Kidney glomerular epithelial cell (primary cell): ENCODE measurements at regions not wholly inside any gene's neighbourhood (a gene's known extent, or its start where the extent isn't known, plus 50 kb on each side); places are given as distances from the start of the nearest gene placed in this dataset.
"Not testable (repeated sequence)": the region's sequence is repeated elsewhere in the genome, so short reads cannot be mapped to it uniquely, and the experiment has no call there.

Source experiments
- DNase-seq: peaks from one replicate; lab custom pipeline; 2025; lab: John Stamatoyannopoulos, UW

DNA sequence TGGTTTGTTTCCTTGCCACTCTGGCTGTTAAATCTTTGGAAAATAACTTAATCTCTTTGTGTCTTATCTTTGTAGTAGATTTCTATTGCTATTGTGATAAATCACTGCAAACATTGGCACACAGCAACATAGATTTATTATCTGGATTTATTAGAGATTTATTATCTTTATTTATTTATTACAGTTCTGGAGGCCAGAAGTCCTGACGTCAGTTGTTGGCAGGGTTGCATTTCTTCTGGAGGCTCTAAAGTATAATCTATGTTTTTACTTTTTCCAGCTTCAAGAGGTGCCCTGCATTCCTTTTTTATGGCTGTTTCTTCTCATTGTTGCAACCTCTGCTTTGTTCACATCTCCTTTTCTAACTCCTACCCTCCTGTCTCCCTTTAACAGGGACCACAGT, 542.8 kb downstream of the GRXCR1 start:
- no peak for DNase-seq

DNA sequence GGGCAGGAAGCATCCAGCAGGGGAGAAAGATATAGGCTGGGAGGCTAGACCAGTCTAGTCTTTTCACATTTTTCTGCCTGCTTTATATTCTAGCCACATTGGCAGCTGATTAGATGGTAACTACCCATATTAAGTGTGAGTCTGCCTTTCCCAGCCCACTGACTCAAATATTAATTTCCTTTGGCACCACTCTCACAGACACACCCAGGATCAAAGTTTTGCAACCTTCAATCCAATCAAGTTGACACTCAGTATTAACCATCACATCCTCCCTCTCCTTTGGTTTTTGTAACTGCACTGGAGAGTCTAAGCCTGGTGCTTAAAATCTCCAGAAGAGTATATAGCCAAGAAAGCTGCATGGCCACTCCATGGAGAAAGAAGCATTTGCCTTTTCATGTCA, 560.4 kb downstream of the GRXCR1 start:
- DNase-seq = no peak

DNA sequence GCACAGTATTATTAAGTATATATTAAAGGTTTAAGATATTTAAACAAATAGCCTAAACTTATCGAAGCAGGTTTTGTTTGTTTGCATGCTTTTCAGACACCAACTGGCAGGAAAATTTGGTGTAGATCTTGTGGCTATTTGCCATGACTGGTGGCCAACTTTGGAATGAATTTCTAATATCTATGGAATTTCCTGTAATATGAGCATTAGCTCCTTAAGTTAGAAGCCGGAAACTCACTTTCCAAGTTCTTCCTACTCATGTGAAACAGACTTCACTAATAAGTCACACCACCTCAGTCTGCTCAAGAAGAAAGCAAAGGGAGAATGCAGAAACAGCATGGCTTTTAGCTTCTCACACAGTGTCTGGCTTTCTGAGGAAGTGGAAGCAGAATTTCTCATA, 563.9 kb downstream of the GRXCR1 start:
- DNase-seq = no peak

DNA sequence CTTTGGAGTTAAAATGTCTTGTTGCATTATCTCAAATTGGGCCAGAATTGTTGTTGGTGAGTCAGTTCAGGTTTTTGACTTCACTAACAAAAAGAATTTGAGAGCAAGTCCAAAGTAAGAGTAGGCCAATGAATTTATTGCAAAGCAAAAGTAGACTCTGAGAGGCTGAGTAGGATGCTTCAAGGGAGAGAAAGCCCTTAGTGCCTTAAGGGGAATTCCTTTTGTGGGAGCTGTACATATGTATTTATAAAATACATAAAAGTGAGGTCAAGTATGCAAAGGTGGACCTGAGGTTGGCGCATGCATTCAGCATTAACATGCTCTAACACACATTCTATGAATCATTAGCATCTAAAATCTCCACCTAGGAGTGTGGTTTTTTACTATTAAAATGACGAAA, 565.4 kb downstream of the GRXCR1 start:
- no peak for DNase-seq

DNA sequence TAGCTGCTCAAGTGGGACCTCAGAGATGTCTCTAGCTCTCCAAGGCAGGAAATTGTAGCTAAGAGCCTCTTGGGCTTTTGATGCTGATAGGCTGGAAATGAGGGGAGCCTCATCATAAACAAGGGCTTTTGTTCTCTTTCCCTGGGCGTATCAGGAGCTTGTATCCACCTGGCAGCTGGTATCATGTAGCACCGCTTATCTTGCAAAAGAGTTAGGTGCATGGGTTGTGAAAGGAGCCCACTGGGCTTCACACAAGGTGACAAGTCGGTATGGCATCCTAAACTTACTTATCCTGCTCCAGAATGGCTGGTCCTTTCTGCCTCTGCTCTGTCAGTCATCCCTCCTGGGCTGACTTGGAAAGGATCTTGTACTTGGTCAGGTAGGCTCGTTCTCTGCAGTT, 565.8 kb downstream of the GRXCR1 start:
- no peak for DNase-seq

DNA sequence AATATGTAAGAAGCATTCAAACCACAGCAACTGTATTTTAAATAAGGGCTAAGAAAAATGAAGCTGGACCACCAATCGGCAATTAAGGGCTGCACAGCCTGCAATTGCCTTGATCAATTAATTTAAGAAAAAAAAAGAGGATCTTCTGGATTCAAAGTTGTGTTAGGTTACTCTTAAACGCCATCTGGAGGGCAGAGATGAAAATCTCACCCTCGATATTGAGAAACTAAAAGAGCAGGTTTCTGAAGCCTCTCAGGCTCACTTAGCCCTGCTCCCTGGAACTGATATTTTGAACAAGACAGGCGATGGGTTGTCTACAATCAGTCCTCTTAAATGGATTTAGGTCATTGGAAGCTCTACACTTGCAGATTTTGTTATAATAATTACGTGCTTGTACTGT, 579.4 kb downstream of the GRXCR1 start:
- no peak for DNase-seq

DNA sequence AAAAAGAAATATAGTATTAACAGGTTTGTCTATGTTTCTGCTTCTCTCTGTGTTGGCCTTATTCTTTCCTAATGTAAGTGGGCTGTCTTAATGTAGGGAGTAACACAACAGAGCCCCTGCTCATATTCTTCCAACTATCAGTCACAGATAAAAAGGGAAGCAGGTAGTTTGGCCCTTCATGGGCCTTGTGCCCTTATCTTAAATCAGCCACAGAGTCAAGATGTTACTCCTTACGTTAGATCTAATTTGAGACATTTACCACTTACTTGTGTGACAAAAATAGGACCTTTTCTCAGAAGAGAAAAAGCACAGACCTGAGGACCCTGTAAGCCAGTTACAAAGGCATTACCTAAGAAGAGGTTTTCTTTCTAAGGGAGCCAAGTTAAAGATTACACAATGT, 589.0 kb downstream of the GRXCR1 start:
- DNase-seq = no peak

DNA sequence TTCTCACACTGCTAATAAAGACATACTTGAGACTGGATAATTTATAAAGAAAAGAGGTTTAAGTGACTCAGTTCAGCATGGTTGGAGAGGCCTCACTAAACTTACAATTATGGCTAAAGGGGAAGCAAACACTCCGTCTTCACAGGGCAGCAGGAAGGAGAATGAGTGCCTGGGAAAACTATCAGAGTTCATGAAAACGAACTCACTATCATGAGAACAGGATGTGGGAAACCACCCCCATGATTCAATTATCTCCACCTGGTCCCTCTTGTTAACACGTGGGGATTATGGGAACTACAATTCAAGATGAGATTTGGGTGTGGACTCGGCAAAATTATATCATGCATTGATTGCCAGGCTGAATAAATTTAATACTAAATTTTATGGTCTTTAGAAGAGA, 592.7 kb downstream of the GRXCR1 start:
- DNase-seq = no peak

DNA sequence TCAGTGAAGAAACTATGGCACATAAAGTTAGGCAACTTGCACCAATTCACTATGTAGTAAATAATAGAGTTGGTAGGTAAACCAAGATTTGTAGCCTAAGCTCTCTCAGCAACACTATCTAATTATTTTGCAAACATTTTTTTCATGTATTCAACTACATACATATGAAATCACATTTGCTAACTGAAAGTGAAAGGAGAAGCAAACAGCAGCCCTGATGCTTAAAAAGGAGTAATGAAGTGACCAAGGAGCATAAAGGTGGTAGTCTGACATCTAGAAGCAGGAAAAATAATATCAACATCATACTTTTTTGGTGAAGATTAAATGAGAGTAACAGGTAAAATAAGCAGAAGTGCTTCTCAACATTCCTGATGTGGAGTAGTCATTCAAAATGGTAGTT, 603.7 kb downstream of the GRXCR1 start:
- no peak for DNase-seq

DNA sequence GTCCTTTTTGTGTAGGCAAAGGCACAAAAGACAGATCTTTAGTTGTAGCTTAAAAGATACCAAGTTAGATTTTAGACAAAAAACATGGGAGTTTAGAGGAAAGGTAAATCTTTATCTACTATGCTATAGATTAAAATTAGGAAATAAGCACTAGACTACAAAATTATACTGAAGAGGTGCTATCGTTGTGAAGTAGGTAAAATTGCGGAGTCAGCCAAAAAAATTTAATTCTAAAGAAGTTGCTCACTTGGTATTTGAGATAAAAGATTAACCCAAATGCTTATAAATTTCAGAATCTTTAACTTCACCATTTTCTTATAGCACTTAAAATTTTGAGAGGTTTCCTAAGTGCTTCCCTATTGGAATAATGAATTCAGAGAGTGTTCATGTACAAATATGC, 604.1 kb downstream of the GRXCR1 start:
- no peak for DNase-seq

DNA sequence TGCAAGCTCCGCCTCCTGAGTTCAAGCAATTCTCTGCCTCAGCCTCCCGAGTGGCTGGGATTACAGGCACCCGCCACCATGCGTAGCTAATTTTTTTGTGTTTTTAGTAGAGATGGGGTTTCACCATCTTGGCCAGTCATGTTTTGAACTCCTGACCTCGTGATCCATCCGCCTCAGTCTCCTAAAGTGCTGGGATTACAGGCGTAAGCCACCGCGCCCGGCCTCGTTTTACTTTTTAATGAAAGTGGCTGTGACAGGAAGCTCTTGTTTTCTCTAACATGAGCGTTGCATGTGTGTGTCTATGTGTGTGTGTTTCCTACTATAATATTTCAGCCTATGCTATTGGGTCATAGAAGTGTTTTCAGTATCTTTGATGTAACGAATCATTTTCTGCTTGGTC, 613.3 kb downstream of the GRXCR1 start:
- DNase-seq = not testable (repeated sequence)

DNA sequence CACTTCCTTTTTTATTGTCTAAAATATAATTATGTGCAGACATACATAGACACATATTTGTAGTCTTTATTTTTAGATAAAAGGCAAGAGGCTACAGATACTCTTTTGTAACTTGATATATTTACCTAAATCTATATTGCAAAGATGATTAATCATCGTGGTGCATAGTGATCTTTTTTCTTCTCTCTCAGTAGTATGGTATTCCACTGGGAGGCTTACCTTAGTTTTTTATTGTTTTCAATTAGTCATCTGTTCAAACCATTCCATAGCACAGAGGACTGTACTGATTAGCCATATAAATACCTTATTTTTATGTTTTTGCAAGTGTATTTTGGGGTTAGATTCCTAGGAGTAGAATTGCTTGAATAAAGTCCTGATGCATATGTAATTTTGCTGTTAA, 619.7 kb downstream of the GRXCR1 start:
- no peak for DNase-seq

DNA sequence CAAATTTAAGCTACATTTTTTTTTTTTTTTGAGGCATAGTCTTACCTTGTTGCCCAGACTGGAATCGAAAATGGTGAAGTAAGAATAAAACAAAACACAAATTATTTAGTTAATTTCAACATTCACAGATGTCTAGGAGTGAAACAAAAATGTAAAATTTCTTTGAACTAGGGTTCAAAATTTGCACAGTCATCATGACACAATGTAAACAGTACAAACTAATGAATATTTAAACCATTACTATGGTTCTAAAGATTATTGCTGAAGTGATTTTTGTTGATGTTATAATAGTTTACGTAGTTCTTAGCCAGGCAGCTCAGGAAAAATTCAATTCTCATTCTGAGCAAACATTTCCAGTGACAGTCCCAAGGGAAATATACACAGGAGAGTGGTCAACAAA, 633.1 kb downstream of the GRXCR1 start:
- no peak for DNase-seq

DNA sequence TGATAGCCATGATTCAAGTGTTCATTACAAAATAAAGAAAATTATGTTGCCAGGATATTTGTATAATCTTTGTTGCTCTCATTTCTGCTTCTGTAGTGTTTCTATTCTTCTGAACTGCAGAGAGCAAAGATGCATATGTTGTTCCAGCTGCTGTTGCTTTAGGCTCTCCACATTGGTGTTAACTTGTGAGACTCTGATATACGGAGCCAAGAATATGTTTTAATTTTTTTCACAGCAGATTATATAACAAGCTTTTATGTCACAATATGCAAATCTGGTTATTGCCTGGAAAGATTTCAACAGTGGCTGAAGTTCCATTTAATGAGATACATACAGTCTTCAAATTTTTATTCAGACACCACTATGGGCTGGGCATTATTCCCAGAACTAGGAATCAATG, 655.0 kb downstream of the GRXCR1 start:
- no peak for DNase-seq

DNA sequence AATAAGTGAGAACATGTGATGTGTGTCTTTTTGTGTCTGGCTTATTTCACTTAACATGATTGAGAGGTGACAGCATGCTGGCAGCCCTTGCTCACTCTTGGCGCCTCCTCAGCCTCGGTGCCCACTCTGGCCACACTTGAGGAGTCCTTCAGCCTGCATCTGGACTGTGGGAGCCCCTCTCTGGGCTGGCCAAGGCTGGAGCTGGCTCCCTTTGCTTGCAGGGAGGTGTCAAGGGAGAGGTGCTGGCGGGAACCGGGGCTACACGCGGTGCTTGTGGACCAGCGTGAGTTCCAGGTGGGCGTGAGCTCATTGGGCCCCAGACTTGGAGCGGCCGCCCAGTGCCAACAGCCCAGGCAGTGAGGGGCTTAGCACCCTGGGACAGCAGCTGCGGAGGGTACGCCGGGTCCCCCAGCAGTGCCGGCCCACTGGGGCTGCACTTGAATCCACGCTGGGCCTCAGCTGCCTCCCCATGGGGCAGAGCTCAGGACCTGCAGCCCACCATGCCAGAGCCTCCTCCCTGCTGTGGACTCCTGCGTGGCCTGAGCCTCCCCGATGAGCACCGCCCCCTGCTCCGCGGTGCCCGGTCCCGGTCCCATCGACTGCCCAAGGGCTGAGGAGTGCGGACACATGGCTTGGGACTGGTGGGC, 658.6 kb downstream of the GRXCR1 start:
- no peak for DNase-seq

DNA sequence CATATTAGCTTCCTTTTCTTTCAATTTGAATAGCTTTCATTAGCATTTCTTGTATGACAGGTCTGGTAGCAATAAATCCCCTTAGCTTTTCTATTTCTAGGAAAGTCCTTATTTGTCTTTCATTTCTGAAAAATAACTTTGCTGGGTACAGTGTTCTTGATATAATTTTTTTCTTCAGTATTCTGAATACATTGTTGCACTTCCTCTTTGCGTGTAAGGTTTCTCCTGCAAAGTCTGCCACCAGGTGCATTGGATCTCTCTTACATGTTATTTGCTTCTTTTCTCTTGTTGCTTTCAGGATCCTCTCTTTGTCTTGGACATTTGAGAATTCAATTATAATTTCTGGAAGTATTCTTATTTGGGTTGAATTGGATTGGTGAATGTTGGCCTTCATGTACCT, 663.7 kb downstream of the GRXCR1 start:
- no peak for DNase-seq

DNA sequence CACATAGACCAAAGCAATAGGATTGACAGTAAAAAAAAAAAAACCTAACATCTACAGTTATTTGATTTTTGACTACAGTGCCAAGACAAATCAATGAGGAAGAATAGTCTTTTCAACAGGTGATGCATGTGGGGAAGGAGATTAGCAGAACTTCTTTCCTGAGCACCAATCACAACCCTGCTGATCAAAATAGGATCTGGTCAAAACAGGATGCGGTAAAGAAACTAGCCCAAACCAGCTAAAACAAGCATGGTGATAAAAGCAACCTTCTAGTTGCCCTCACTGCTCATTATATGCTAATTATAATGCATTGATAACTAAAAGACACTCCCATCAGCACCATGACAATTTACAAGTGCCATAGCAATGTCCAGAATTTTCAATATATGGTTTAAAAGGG, 667.5 kb downstream of the GRXCR1 start:
- DNase-seq = no peak

DNA sequence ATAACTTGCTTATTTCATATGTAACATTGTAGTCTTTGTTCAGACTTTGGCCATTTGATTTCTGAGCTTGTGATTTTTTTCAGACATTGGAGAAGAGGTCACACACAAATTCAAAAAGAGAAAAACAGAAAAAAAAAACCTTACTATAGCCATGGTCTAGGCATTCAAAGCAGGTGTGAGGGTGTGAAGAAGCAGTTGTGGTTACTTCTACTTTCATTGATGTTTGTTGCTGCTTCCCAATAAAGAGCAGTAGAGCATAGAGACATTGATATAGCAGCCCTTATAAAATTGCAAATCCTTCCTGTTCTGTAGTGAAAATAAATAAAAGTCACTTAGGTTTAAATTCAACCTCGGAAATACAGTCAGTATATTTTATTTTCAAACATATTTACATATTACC, 671.6 kb downstream of the GRXCR1 start:
- no peak for DNase-seq

DNA sequence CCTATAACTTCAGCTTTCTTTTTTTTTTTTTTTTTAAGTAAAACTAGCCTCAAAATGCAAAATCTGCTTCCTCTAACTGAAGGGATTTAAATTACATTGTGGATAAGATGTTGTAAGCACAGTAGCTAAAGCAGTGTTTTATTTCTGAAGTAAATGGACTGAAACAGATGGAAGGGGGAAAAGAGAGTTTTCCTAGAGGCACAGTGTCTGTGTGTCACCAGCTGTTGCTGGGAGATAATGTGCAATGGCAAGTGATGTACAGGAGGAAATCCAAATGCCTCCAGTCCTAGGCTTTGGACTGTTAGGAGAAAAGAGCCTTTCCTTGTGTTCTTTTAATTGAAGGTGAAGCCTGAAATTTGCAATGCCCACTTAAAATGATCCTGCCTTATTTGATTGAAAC, 672.1 kb downstream of the GRXCR1 start:
- DNase-seq = no peak

DNA sequence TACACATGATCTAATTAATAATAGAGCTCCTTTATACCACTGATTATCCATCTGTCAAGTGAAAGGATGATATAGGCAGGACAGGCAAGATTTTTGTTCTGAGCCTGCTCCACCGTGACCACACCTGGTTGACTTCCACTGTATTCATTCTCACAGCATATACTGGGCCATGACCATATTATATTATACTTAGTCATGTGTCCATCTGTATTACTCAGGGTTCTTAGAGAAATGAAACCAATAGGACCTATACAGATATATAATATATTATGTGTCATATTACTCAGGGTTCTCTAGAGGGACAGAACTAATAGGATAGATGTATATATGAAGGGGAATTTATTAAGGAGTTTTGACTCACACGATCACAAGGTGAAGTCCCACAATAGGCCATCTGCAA, 675.1 kb downstream of the GRXCR1 start:
- DNase-seq = no peak

DNA sequence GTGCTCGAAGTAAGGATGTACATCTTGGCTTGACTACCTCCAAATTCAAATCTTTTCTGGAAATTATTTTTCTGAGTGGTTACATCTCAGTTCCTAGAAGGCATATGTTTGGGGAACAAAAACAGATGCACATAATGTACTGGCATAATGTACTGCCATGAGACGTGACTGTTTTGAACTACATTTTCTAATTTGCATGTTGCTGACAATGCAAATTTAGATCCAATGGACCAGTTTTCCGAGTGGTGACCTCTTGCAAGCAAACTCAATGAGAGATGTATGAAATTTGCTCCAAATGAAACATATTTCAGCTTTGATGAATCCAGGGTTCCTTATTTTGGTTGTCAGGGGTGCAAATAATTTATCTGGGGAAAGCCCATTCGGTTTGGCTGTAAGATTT, 694.3 kb downstream of the GRXCR1 start:
- DNase-seq = no peak

DNA sequence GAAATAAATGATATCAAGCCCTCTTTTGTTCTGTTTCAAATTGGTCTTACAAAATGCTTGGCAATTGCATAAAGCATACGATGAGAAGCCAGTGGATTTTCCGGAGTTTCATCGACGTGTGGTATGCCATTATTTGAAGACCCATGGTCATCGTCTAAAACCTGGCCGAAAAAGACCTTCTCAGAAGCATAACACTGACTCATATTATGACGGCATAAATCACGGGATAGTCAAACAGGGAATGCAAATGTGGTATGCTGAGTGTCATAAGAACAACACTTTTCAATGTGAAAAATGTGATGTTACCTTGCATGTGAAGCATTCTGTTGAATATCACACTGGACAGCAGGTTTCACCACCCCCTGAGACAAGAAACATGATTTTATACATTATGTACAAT, 695.2 kb downstream of the GRXCR1 start:
- DNase-seq = no peak

DNA sequence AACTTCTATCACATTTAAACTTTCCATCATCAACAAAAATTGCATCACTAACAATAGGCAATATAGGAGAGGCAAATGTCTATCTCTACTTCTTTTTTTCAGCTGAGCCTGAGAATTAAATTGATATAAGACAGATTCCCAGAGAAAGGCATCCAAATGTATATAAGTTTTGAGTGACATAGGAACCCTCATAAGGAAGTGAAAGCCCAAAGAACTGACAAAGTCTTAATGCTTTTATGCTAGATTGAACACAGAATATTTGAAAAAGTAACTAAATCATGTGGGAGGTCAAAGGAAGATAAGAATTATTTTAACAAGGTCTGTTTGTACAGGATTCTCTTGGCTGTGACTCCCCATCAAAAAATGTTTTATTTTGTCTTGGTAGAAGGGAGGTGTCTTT, 714.9 kb downstream of the GRXCR1 start:
- DNase-seq = no peak

DNA sequence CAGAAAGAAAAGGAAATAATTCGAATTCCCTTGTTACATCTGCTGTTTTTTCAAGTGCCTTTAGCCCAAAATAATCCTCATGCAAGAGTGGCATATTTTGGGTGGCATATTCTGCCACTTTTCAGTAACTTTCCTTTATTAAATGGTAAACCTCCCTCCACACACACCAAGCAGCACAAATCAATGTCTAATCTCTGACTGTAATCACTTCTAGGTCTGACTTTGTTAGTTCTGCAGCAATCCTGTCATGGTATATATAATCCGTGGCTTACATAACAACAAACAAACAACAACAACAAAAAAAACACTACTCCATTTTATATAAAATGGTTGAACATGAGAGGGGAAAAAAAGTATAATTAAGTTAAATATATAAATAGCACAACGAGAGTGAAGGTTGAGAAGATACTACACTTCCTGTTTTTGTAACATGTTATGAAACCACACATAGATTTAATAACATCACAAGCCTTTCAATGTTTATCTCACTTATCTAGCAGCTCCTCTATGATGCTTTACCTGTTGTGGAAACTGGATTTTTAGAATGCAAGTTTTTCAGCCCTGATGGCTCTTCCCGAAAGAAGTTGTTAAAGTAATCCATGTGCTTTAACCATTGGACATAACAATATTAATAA, 715.4 kb downstream of the GRXCR1 start:
- no peak for DNase-seq
